NCI-H1105 (cell line): ENCODE measurements at regions not wholly inside any gene's neighbourhood (a gene's known extent, or its start where the extent isn't known, plus 50 kb on each side); places are given as distances from the start of the nearest gene placed in this dataset.

Source experiments
- DNase-seq: peaks from one replicate; lab custom pipeline; 2025; lab: John Stamatoyannopoulos, UW

GRCh38 chr18:61256291-61256690, 76.9 kb upstream of the CDH20 start:
- no peak for DNase-seq

- DNase-seq, result no peak
Observed at GRCh38 chr18:61261870-61262269, 71.4 kb upstream of the CDH20 start.

- DNase-seq, result no peak
Observed at GRCh38 chr18:61272793-61273192, 60.4 kb upstream of the CDH20 start.

- DNase-seq, result no peak
Observed at GRCh38 chr18:61273533-61273932, 59.7 kb upstream of the CDH20 start.

- no peak for DNase-seq
Observed at GRCh38 chr18:61274416-61274960, 58.7 kb upstream of the CDH20 start.

- DNase-seq, result no peak
Observed at GRCh38 chr18:61277808-61278207, 55.4 kb upstream of the CDH20 start.

- no peak for DNase-seq
Observed at GRCh38 chr18:61281431-61281830, 51.8 kb upstream of the CDH20 start.

- no peak for DNase-seq
Observed at GRCh38 chr18:61282926-61283325, 50.3 kb upstream of the CDH20 start.
